NCI-H226 (cell line): ENCODE measurements at regions not wholly inside any gene's neighbourhood (a gene's known extent, or its start where the extent isn't known, plus 50 kb on each side); places are given as distances from the start of the nearest gene placed in this dataset.

Experiments used
- DNase-seq: peaks from one replicate; pipeline ENCODE4 v3.0.0-alpha.2; 2015

DNA sequence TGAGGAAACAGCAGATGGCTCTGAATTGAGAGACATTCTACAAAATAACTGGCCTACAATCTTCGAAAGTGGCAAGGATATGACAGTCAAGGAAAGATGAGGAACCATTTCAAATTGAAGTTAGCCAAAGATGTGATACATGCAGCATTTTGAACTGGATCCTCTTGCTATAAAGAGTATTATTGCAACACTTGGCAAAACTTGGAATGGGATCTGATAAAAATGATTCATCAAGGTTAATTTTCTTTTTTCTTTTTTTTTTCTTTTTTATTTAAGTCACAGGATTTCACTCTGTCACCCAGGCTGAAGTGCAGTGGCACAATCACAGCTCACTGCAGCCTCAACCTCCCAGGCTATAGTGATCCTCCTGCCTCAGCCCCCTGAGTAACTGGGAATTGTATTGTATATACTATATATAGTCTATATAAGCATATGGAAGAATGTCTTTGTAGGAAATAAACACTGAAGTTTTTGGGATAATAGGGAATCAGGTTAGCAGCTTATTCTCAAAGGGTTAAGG lies 49.8 kb upstream of the GJA8 start:
- no peak for DNase-seq
